H9 (cell line): ENCODE measurements at regions not wholly inside any gene's neighbourhood (a gene's known extent, or its start where the extent isn't known, plus 50 kb on each side); places are given as distances from the start of the nearest gene placed in this dataset.

ENCODE experiments used
- DNase-seq: peaks from one replicate; pipeline ENCODE4 v3.0.0-alpha.2; 2017
- H2AFZ ChIP-seq: one replicate; pipeline ENCODE4 v1.6.1; 2013; ENCODE audit warnings: mild to moderate bottlenecking, low read length, control low read depth, moderate library complexity
- H2AK5ac ChIP-seq: 2 replicates; pipeline ENCODE4 v1.6.1; 2013; ENCODE audit warnings: low read length, control low read depth, mixed read lengths; ENCODE audit not compliant: insufficient read length
- H2BK120ac ChIP-seq: one replicate; pipeline ENCODE4 v1.6.1; 2013; ENCODE audit warnings: low read depth, mild to moderate bottlenecking, low read length, control low read depth, inconsistent platforms; ENCODE audit not compliant: poor library complexity, severe bottlenecking
- H2BK12ac ChIP-seq: 2 replicates; pipeline ENCODE4 v1.6.1; 2013; ENCODE audit warnings: low read length, control low read depth, mixed read lengths, low read depth; ENCODE audit not compliant: insufficient read length
- H2BK15ac ChIP-seq: 2 replicates; pipeline ENCODE4 v1.6.1; 2013; ENCODE audit warnings: low read depth, low read length, control low read depth
- H2BK20ac ChIP-seq: one replicate; pipeline ENCODE4 v1.6.1; 2013; ENCODE audit warnings: low read depth, mild to moderate bottlenecking, low read length, control low read depth, inconsistent platforms; ENCODE audit not compliant: poor library complexity, severe bottlenecking
- H2BK5ac ChIP-seq: 2 replicates; pipeline ENCODE4 v1.6.1; 2013; ENCODE audit warnings: low read length, control low read depth, mixed read lengths; ENCODE audit not compliant: insufficient read length
- H3K14ac ChIP-seq: 2 replicates; pipeline ENCODE4 v1.6.1; 2013; ENCODE audit warnings: low read length, control low read depth; ENCODE audit not compliant: insufficient read depth
- H3K18ac ChIP-seq: 2 replicates; pipeline ENCODE4 v1.6.1; 2013; ENCODE audit warnings: low read depth, mild to moderate bottlenecking, mixed read lengths, low read length, control low read depth; ENCODE audit not compliant: insufficient read length
- H3K23ac ChIP-seq: 2 replicates; pipeline ENCODE4 v1.6.1; 2013; ENCODE audit warnings: low read length, control low read depth, mixed read lengths, low read depth; ENCODE audit not compliant: insufficient read length
- H3K23me2 ChIP-seq: 2 replicates; pipeline ENCODE4 v1.6.1; 2013; ENCODE audit warnings: low read depth, mild to moderate bottlenecking, mixed read lengths, low read length, control low read depth; ENCODE audit not compliant: insufficient read length, poor library complexity, severe bottlenecking
- H3K27ac ChIP-seq: 2 replicates; pipeline ENCODE4 v1.5.1; 2013; ENCODE audit warnings: low read length, control low read depth, mixed read lengths, low read depth; ENCODE audit not compliant: insufficient read length
- H3K27me3 ChIP-seq: 2 replicates; pipeline ENCODE4 v1.6.1; 2013; ENCODE audit warnings: low read length, control low read depth, inconsistent platforms; ENCODE audit not compliant: insufficient read depth
- H3K4ac ChIP-seq: 2 replicates; pipeline ENCODE4 v1.6.1; 2013; ENCODE audit warnings: low read depth, mild to moderate bottlenecking, control low read depth, inconsistent platforms, low read length, moderate library complexity
- H3K4me1 ChIP-seq: 2 replicates; pipeline ENCODE4 v1.6.1; 2013; ENCODE audit warnings: low read length, control low read depth, inconsistent platforms; ENCODE audit not compliant: insufficient read depth
- H3K4me2 ChIP-seq: 2 replicates; pipeline ENCODE4 v1.6.1; 2013; ENCODE audit warnings: low read length, control low read depth, mixed read lengths; ENCODE audit not compliant: insufficient read length, insufficient read depth
- H3K56ac ChIP-seq: 2 replicates; pipeline ENCODE4 v1.6.1; 2013; ENCODE audit warnings: low read depth, mild to moderate bottlenecking, mixed read lengths, low read length, control low read depth; ENCODE audit not compliant: insufficient read length
- H3K79me1 ChIP-seq: 2 replicates; pipeline ENCODE4 v1.6.1; 2013; ENCODE audit warnings: low read depth, mild to moderate bottlenecking, moderate library complexity, low read length, control low read depth, inconsistent platforms; ENCODE audit not compliant: insufficient read depth, poor library complexity, severe bottlenecking
- H3K79me2 ChIP-seq: 2 replicates; pipeline ENCODE4 v1.6.1; 2013; ENCODE audit warnings: low read length, control low read depth, inconsistent platforms; ENCODE audit not compliant: insufficient read depth
- H3K9ac ChIP-seq: 2 replicates; pipeline ENCODE4 v1.6.1; 2013; ENCODE audit warnings: low read length, control low read depth, mixed read lengths; ENCODE audit not compliant: insufficient read length; ENCODE audit errors: extremely low read depth
- H3K9me3 ChIP-seq: one replicate; pipeline ENCODE4 v1.6.1; 2013; ENCODE audit warnings: low read depth, low read length, inconsistent platforms; ENCODE audit not compliant: control insufficient read depth
- H3T11ph ChIP-seq: one replicate; pipeline ENCODE4 v1.6.1; 2013; ENCODE audit warnings: mild to moderate bottlenecking, low read length, control low read depth, inconsistent platforms
- H4K20me1 ChIP-seq: one replicate; pipeline ENCODE4 v1.6.1; 2013; ENCODE audit not compliant: control insufficient read depth, insufficient read length, insufficient read depth
- H4K5ac ChIP-seq: 2 replicates; pipeline ENCODE4 v1.6.1; 2013; ENCODE audit warnings: low read depth, mild to moderate bottlenecking, mixed read lengths, low read length, control low read depth; ENCODE audit not compliant: insufficient read length
- H4K8ac ChIP-seq: replicated peaks from 2 replicates; pipeline ENCODE4 v1.6.1; 2013; ENCODE audit warnings: low read length, control low read depth, mixed read lengths, low read depth; ENCODE audit not compliant: insufficient read length
- H4K91ac ChIP-seq: 2 replicates; pipeline ENCODE4 v1.6.1; 2013; ENCODE audit warnings: low read depth, mild to moderate bottlenecking, moderate library complexity, mixed read lengths, low read length, control low read depth; ENCODE audit not compliant: insufficient read length
- H3K27ac Mint-ChIP-seq, 3 experiments: 2 replicates in 2 of 3; 3 replicates in 1 of 3; pipeline ENCODE4 v1.8.0; 2020 to 2021; ENCODE audit warnings: mixed read lengths in 3 of 3, mild to moderate bottlenecking in 1 of 3, moderate library complexity in 1 of 3
- H3K27me3 Mint-ChIP-seq: 2 replicates; pipeline ENCODE4 v1.8.0; 2021; ENCODE audit warnings: low read depth, mild to moderate bottlenecking, moderate library complexity, mixed read lengths
- H3K36me3 Mint-ChIP-seq, 3 experiments: 2 replicates in 2 of 3; 3 replicates in 1 of 3; pipeline ENCODE4 v1.8.0; 2020 to 2021; ENCODE audit warnings: low read depth in 3 of 3, mixed read lengths in 3 of 3; ENCODE audit not compliant: insufficient read depth in 1 of 3
- H3K4me1 Mint-ChIP-seq, 2 experiments: 2 replicates each; pipeline ENCODE4 v1.8.0; 2020; ENCODE audit warnings: mixed read lengths in 2 of 2
- H3K4me3 Mint-ChIP-seq, 2 experiments: 2 replicates in 1 of 2; 3 replicates in 1 of 2; pipeline ENCODE4 v1.8.0; 2020 to 2021; ENCODE audit warnings: mild to moderate bottlenecking in 2 of 2, mixed read lengths in 2 of 2, moderate library complexity in 1 of 2
- H3K9me3 Mint-ChIP-seq, 2 experiments: 2 replicates in 1 of 2; 3 replicates in 1 of 2; pipeline ENCODE4 v1.8.0; 2020; ENCODE audit warnings: mild to moderate bottlenecking in 2 of 2, mixed read lengths in 2 of 2, moderate library complexity in 1 of 2
- CTCF ChIP-seq: fragments of 200-600 bp; sonication (generic); conservative IDR thresholded peaks from 3 replicates; pipeline ENCODE4 v1.8.0; 2021; ENCODE audit warnings: antibody characterized with exemption, mild to moderate bottlenecking
- WGBS: extraction: QIAGEN DNeasy Blood & Tissue Kit; methylation state at CpG from one replicate; pipeline ENCODE4 v1.1.7; 2013; ENCODE audit warnings: missing lambda C conversion rate, low lambda C conversion rate, mixed read lengths; ENCODE audit not compliant: insufficient read length; ENCODE audit errors: extremely low coverage; 5-methylcytosine and 5-hydroxymethylcytosine counted together

- Mint-ChIP-seq H3K27ac (no peak overlapping the region), H3K9me3 (no peaks in the 10 kb centered on the region; a peak in 1 of 5 replicates), H3K36me3 (no peaks in the 10 kb centered on the region), H3K4me1 (peaks cover 4 to 5% of the 10 kb centered on the region in 2 experiments), H3K4me3 (no peak overlapping the region), H3K27me3 (no peaks in the 10 kb centered on the region)
- no peaks in the 10 kb centered on the region for H3K9me3 ChIP-seq
- H3K23ac ChIP-seq, result no peak overlapping the region
- H3K18ac ChIP-seq, result no peak overlapping the region
- H3K79me1 ChIP-seq, result no peaks in the 10 kb centered on the region
- H2AFZ ChIP-seq, result no peak overlapping the region
- no peaks in the 10 kb centered on the region for H3K27me3 ChIP-seq
- H3K4ac ChIP-seq, result no peak overlapping the region
- H2BK12ac ChIP-seq, result no peak overlapping the region
- H4K5ac ChIP-seq, result no peak overlapping the region
- H3K56ac ChIP-seq, result no peak overlapping the region
- DNase-seq, result no peak
- H4K8ac ChIP-seq, result no peak overlapping the region
- no peak overlapping the region for H2BK120ac ChIP-seq
- TF ChIP-seq CTCF, result no peak
- no peak overlapping the region for H2AK5ac ChIP-seq
- H3K14ac ChIP-seq, result no peak overlapping the region
- H3K4me2 ChIP-seq, result no peak overlapping the region
- no peak overlapping the region for H3K27ac ChIP-seq
- no peaks in the 10 kb centered on the region for H3K23me2 ChIP-seq
- no peak overlapping the region for H2BK20ac ChIP-seq
- no peak overlapping the region for H2BK5ac ChIP-seq
- no peaks in the 10 kb centered on the region for H3K4me1 ChIP-seq
- WGBS, result no CpG with 5 or more reads among the region's 5 CpGs
- H4K91ac ChIP-seq, result no peak overlapping the region
- H3K79me2 ChIP-seq, result no peaks in the 10 kb centered on the region
- no peak overlapping the region for H3K9ac ChIP-seq
- H2BK15ac ChIP-seq, result no peak overlapping the region
- no peaks in the 10 kb centered on the region for H4K20me1 ChIP-seq
- no peak overlapping the region for H3T11ph ChIP-seq
These were observed 62.8 kb upstream of the NLGN4X start for GRCh38 chrX:6291444-6291843.
